ENCODE measurements at regions not wholly inside any gene's neighbourhood (a gene's known extent, or its start where the extent isn't known, plus 50 kb on each side); places are given as distances from the start of the nearest gene placed in this dataset.

- TF ChIP-seq EZH2phosphoT487 (IDR thresholded peaks at IDR 0.05; ENCODE audit: borderline replicate concordance) (no peak), POLR2A (IDR thresholded peaks at IDR 0.05; ENCODE audit: borderline replicate concordance, extremely low read depth, insufficient read depth, insufficient read length) (no peak)
Measured at GRCh38 chr9:29245351-29245750, 1672.1 kb upstream of the C9orf72 start.
